A549 (cell line): ENCODE measurements at regions not wholly inside any gene's neighbourhood (a gene's known extent, or its start where the extent isn't known, plus 50 kb on each side); places are given as distances from the start of the nearest gene placed in this dataset.

Source experiments
- ATAC-seq, 2 experiments: fragments of 200-7000 bp in 1 of 2; fragments of >200 bp in 1 of 2; cut with Nextera tagmentation in 1 of 2; cut with Tn5 transposase in 1 of 2; 3 replicates each; pipeline versions ENCODE4 v1.8.0 to v1.9.1; 2018 to 2020; ENCODE audit warnings: mild to moderate bottlenecking in 1 of 2, moderate library complexity in 1 of 2
- CTCF ChIA-PET: fragments of 300-600 bp; sonication (Branson Sonifier 250); formaldehyde crosslinking; extraction: SDS; loops from one replicate; lab custom pipeline; 2021; ENCODE audit warnings: antibody characterized with exemption, inconsistent platforms; lab: Yijun Ruan, JAX
- POLR2A ChIA-PET: fragments of 350-600 bp; formaldehyde crosslinking; extraction: SDS; loops from one replicate; lab custom pipeline; 2021; ENCODE audit warnings: antibody characterized with exemption, inconsistent platforms; lab: Yijun Ruan, JAX
- DNase-seq, 2 experiments: peaks; one replicate each; pipeline versions ENCODE4 v3.0.0 to v3.0.0-alpha.2; 2011 to 2016; ENCODE audit warnings: low read depth in 1 of 2, low spot score in 1 of 2
- FAIRE-seq: peaks from 2 replicates; lab custom pipeline; 2011; peaks lifted over from hg19 to GRCh38; lab: Jason Lieb, UNC
- H3K27ac ChIP-seq, 2 experiments: fragments of >200 bp; sonication (Bioruptor Twin); formaldehyde crosslinking; 3 replicates each; pipeline ENCODE4 v1.5.1; 2016 to 2017
- H3K4me1 ChIP-seq: fragments of >200 bp; sonication (Bioruptor Twin); formaldehyde crosslinking; 3 replicates; pipeline ENCODE4 v1.6.1; 2016
- H3K4me2 ChIP-seq: fragments of >200 bp; sonication (Bioruptor Twin); formaldehyde crosslinking; 3 replicates; pipeline ENCODE4 v1.6.1; 2016
- H3K4me3 ChIP-seq: fragments of >200 bp; sonication (Bioruptor Twin); formaldehyde crosslinking; 3 replicates; pipeline ENCODE4 v1.5.1; 2016
- H3K9me3 ChIP-seq: fragments of >200 bp; sonication (Bioruptor Twin); formaldehyde crosslinking; 3 replicates; pipeline ENCODE4 v1.6.1; 2016
- BCL3 ChIP-seq: fragments of >200 bp; sonication (Bioruptor Twin); formaldehyde crosslinking; IDR thresholded peaks from 3 replicates; pipeline ENCODE4 v1.6.1; 2016
- BHLHE40 ChIP-seq: IDR thresholded peaks from 2 replicates; pipeline ENCODE4 v1.6.1; 2012; ENCODE audit warnings: low read depth, low read length, inconsistent platforms
- CBX2 ChIP-seq: fragments of 200-600 bp; sonication (generic); IDR thresholded peaks from 2 replicates; pipeline ENCODE4 v1.6.1; 2016; ENCODE audit warnings: low read depth, mild to moderate bottlenecking, borderline replicate concordance
- CBX8 ChIP-seq: fragments of 200-600 bp; sonication (generic); IDR thresholded peaks from 2 replicates; pipeline ENCODE4 v1.6.1; 2016
- CEBPB ChIP-seq, 2 experiments: fragments of >200 bp in 1 of 2; sonication (Bioruptor Twin) in 1 of 2; formaldehyde crosslinking in 1 of 2; IDR thresholded peaks; 2 replicates each; pipeline ENCODE4 v1.6.1; 2012 to 2016
- CHD4 ChIP-seq: fragments of 200-600 bp; sonication (generic); IDR thresholded peaks from 2 replicates; pipeline ENCODE4 v1.6.1; 2016; ENCODE audit warnings: antibody characterized with exemption, mild to moderate bottlenecking, borderline replicate concordance
- EHF ChIP-seq: fragments of 250-450 bp; sonication (Bioruptor Pico); IDR thresholded peaks from 2 replicates; pipeline ENCODE4 v1.5.0; 2020; ENCODE audit warnings: mild to moderate bottlenecking
- EHMT2 ChIP-seq: fragments of 200-600 bp; sonication (generic); IDR thresholded peaks from 2 replicates; pipeline ENCODE4 v1.6.1; 2016; ENCODE audit warnings: antibody characterized with exemption, low read depth, mild to moderate bottlenecking, moderate library complexity
- FOSB ChIP-seq: fragments of 250-450 bp; sonication (Bioruptor Pico); IDR thresholded peaks from 2 replicates; pipeline ENCODE4 v1.5.0; 2020; ENCODE audit warnings: mild to moderate bottlenecking, moderate library complexity
- HDAC2 ChIP-seq: fragments of 200-600 bp; sonication (generic); IDR thresholded peaks from 2 replicates; pipeline ENCODE4 v1.6.1; 2016
- HEYL ChIP-seq: fragments of 250-450 bp; sonication (Bioruptor Pico); IDR thresholded peaks from 2 replicates; pipeline ENCODE4 v1.8.0; 2021; ENCODE audit warnings: mild to moderate bottlenecking, moderate library complexity
- HOXB5 ChIP-seq: fragments of 250-450 bp; sonication (Bioruptor Pico); IDR thresholded peaks from 2 replicates; pipeline ENCODE4 v1.5.0; 2020; ENCODE audit warnings: mild to moderate bottlenecking, moderate library complexity
- JUN ChIP-seq, 2 experiments: fragments of >200 bp; sonication (Bioruptor Twin); formaldehyde crosslinking; IDR thresholded peaks; 2 replicates in 1 of 2; 3 replicates in 1 of 2; pipeline ENCODE4 v1.6.1; 2016 to 2017
- JUNB ChIP-seq: fragments of >200 bp; sonication (Bioruptor Twin); formaldehyde crosslinking; IDR thresholded peaks from 2 replicates; pipeline ENCODE4 v1.6.1; 2016
- KDM1A ChIP-seq: fragments of 200-600 bp; sonication (generic); IDR thresholded peaks from 2 replicates; pipeline ENCODE4 v1.6.1; 2016; ENCODE audit warnings: low read depth, mild to moderate bottlenecking
- KDM5A ChIP-seq: fragments of 200-600 bp; sonication (generic); IDR thresholded peaks from 2 replicates; pipeline ENCODE4 v1.6.1; 2016; ENCODE audit warnings: antibody characterized with exemption, mild to moderate bottlenecking
- MAFK ChIP-seq: fragments of 450-650 bp; IDR thresholded peaks from 2 replicates; pipeline ENCODE4 v1.6.1; 2014; ENCODE audit not compliant: partially characterized antibody
- NPAS2 ChIP-seq: fragments of 250-450 bp; sonication (Bioruptor Pico); IDR thresholded peaks from 2 replicates; pipeline ENCODE4 v1.8.0; 2022; ENCODE audit warnings: mild to moderate bottlenecking, moderate library complexity, borderline replicate concordance
- PHF8 ChIP-seq: fragments of 200-600 bp; sonication (generic); IDR thresholded peaks from 2 replicates; pipeline ENCODE4 v1.6.1; 2016; ENCODE audit warnings: low read depth, mild to moderate bottlenecking, antibody characterized with exemption, moderate library complexity, borderline replicate concordance
- POLR2AphosphoS2 ChIP-seq: conservative IDR thresholded peaks from 2 replicates; pipeline ENCODE4 v1.6.1; 2012; ENCODE audit warnings: low read length, improper control_type of control experiment, inconsistent platforms
- RARB ChIP-seq: fragments of 250-450 bp; sonication (Bioruptor Pico); IDR thresholded peaks from 2 replicates; pipeline ENCODE4 v1.8.0; 2021; ENCODE audit warnings: mild to moderate bottlenecking, moderate library complexity
- REST ChIP-seq: fragments of 200-600 bp; sonication (generic); IDR thresholded peaks from 2 replicates; pipeline ENCODE4 v1.6.1; 2016; ENCODE audit warnings: antibody characterized with exemption, mild to moderate bottlenecking, moderate library complexity
- RNF2 ChIP-seq: fragments of 200-600 bp; sonication (generic); IDR thresholded peaks from 2 replicates; pipeline ENCODE4 v1.6.1; 2016; ENCODE audit warnings: low read depth, mild to moderate bottlenecking, antibody characterized with exemption, moderate library complexity, borderline replicate concordance
- SREBF2 ChIP-seq: fragments of 450-650 bp; IDR thresholded peaks from 2 replicates; pipeline ENCODE4 v1.6.1; 2014; ENCODE audit warnings: mild to moderate bottlenecking, moderate library complexity
- ZNF302 ChIP-seq: fragments of 250-450 bp; sonication (Bioruptor Pico); IDR thresholded peaks from 2 replicates; pipeline ENCODE4 v1.9.0; 2021; ENCODE audit warnings: inconsistent platforms, mild to moderate bottlenecking, moderate library complexity
- ZSCAN20 ChIP-seq: fragments of 250-450 bp; sonication (Bioruptor Pico); IDR thresholded peaks from 2 replicates; pipeline ENCODE4 v1.8.0; 2022; ENCODE audit warnings: mild to moderate bottlenecking, moderate library complexity
- WGBS: methylation state at CpG from one replicate; pipeline ENCODE4 v1.1.6; 2017; ENCODE audit errors: missing lambda C conversion rate; 5-methylcytosine and 5-hydroxymethylcytosine counted together
- TF ChIP-seq, protein P1 (sequence below): IDR thresholded peaks from 2 replicates; pipeline ENCODE4 v1.6.1; 2012
- TF ChIP-seq, protein P2 (sequence below): IDR thresholded peaks from 2 replicates; pipeline ENCODE4 v1.6.1; 2012; ENCODE audit warnings: low read depth, borderline replicate concordance

DNA sequence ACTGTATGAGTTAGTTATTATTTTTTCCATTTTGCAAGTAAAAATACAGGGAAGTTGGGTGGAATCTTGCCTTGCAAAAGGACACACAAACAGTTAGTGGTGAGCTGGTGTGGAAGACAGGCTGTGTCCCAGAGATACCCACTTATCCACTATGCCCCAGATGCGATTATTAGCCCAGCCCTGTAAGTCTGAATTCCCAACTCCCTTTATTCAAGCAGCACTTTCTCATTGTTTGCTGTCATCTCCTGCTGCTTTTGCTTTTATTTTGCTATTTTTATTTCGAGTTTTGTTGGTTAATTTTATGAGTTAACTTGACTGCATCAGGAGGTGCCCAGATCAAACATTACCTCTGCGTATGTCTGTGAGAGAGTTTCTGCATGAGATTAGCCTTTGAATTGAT, 239.4 kb downstream of the DOK5 start:
- no peak for FAIRE-seq
- no peak for ATAC-seq

GRCh38 chr20:54713727-54714126, 238.3 kb downstream of the DOK5 start:
- CTCF ChIA-PET = no interaction called here
- H3K4me3 ChIP-seq = no peak overlapping the region
- POLR2A ChIA-PET = no interaction called here

More for the DNA sequence above, 239.4 kb downstream of the DOK5 start:
- Histone ChIP-seq H3K4me1 (no peaks in the 10 kb centered on the region), H3K4me2 (no peak overlapping the region), H3K4me3 (no peak overlapping the region), H3K27ac (no peak overlapping the region), H3K9me3 (no peaks in the 10 kb centered on the region)
- CTCF ChIA-PET = no interaction called here
- TF ChIP-seq POLR2AphosphoS2 (no peak), RNF2 (no peak), JUNB (no peak), HDAC2 (no peak), CHD4 (no peak), ZSCAN20 (CRISPR knock-in tag) (no peak), ZNF302 (CRISPR knock-in tag) (no peak), CBX8 (no peak), FOSB (CRISPR knock-in tag) (no peak), PHF8 (no peak), SREBF2 (no peak), RARB (CRISPR knock-in tag) (no peak), REST (no peak), HOXB5 (CRISPR knock-in tag) (no peak), JUN (IDR thresholded peaks at IDR 0.05) (no peak), HEYL (CRISPR knock-in tag) (no peak), EHMT2 (no peak)
- TF ChIP-seq, protein P1, sequence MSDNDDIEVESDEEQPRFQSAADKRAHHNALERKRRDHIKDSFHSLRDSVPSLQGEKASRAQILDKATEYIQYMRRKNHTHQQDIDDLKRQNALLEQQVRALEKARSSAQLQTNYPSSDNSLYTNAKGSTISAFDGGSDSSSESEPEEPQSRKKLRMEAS = no peak
- POLR2A ChIA-PET = no interaction called here
- 2% methylated on average over 3 of the region's 3 CpGs for WGBS
- DNase-seq = no peak

More at GRCh38 chr20:54713727-54714126, 238.3 kb downstream of the DOK5 start:
- DNase-seq (no peak), ATAC-seq (no peak), FAIRE-seq (no peak)
- TF ChIP-seq HDAC2 (no peak), CHD4 (no peak), MAFK (no peak), KDM1A (no peak), EHMT2 (no peak), NPAS2 (CRISPR knock-in tag) (no peak), SREBF2 (no peak), BHLHE40 (no peak), EHF (no peak), KDM5A (no peak), BCL3 (no peak), CBX2 (no peak), CEBPB (IDR thresholded peaks at IDR 0.05) (no peak), ZNF302 (CRISPR knock-in tag) (no peak)
- TF ChIP-seq, protein P2, sequence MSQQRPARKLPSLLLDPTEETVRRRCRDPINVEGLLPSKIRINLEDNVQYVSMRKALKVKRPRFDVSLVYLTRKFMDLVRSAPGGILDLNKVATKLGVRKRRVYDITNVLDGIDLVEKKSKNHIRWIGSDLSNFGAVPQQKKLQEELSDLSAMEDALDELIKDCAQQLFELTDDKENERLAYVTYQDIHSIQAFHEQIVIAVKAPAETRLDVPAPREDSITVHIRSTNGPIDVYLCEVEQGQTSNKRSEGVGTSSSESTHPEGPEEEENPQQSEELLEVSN = no peak
- no peaks in the 10 kb centered on the region for H3K9me3 ChIP-seq
- H3K4me1 ChIP-seq = no peaks in the 10 kb centered on the region
- no peak overlapping the region for H3K4me2 ChIP-seq
- no peak overlapping the region for H3K27ac ChIP-seq
- 12% methylated on average over 4 of the region's 4 CpGs for WGBS
